GM23338 (cell line): ENCODE measurements at regions not wholly inside any gene's neighbourhood (a gene's known extent, or its start where the extent isn't known, plus 50 kb on each side); places are given as distances from the start of the nearest gene placed in this dataset.

ENCODE experiments used
- ATAC-seq: fragments of 200-7000 bp; cut with Tn5 transposase; 3 replicates; pipeline ENCODE4 v1.9.1; 2020
- DNase-seq: peaks from one replicate; pipeline ENCODE4 v3.0.0-alpha.2; 2015; ENCODE audit warnings: low spot score
- H2AFZ ChIP-seq: fragments of 200-600 bp; sonication (generic); 2 replicates; pipeline ENCODE4 v1.8.0; 2016; ENCODE audit warnings: antibody characterized with exemption, mild to moderate bottlenecking, moderate library complexity
- H3F3A ChIP-seq: fragments of 200-600 bp; sonication (generic); replicated peaks from 2 replicates; pipeline ENCODE4 v1.8.0; 2017; ENCODE audit warnings: antibody characterized with exemption, mixed run types, low read depth
- H3K27ac ChIP-seq: fragments of 200-600 bp; sonication (generic); 2 replicates; pipeline ENCODE4 v1.6.1; 2016; ENCODE audit warnings: low read depth
- H3K27me3 ChIP-seq: fragments of 200-600 bp; sonication (generic); 2 replicates; pipeline ENCODE4 v1.8.0; 2016; ENCODE audit warnings: mild to moderate bottlenecking, mixed run types, moderate library complexity; ENCODE audit not compliant: insufficient read depth
- H3K36me3 ChIP-seq: fragments of 200-600 bp; sonication (generic); 2 replicates; pipeline ENCODE4 v1.8.0; 2016; ENCODE audit warnings: mild to moderate bottlenecking; ENCODE audit not compliant: insufficient read depth
- H3K4me1 ChIP-seq: fragments of 200-600 bp; sonication (generic); 2 replicates; pipeline ENCODE4 v1.8.0; 2016; ENCODE audit warnings: mild to moderate bottlenecking, moderate library complexity; ENCODE audit not compliant: insufficient read depth
- H3K4me2 ChIP-seq: fragments of 200-600 bp; sonication (generic); 2 replicates; pipeline ENCODE4 v1.7.1; 2017; ENCODE audit warnings: mixed run types
- H3K4me3 ChIP-seq: fragments of 200-600 bp; sonication (generic); 2 replicates; pipeline ENCODE4 v1.6.1; 2016; ENCODE audit warnings: mixed run types
- H3K79me2 ChIP-seq: fragments of 200-600 bp; sonication (generic); replicated peaks from 2 replicates; pipeline ENCODE4 v1.8.0; 2017; ENCODE audit warnings: mild to moderate bottlenecking; ENCODE audit not compliant: insufficient read depth
- H3K9me2 ChIP-seq: fragments of 200-600 bp; sonication (generic); 2 replicates; pipeline ENCODE4 v1.8.0; 2017; ENCODE audit not compliant: insufficient read depth
- H4K20me1 ChIP-seq: fragments of 200-600 bp; sonication (generic); replicated peaks from 2 replicates; pipeline ENCODE4 v1.8.0; 2017; ENCODE audit warnings: mild to moderate bottlenecking; ENCODE audit not compliant: insufficient read depth
- H3K27ac Mint-ChIP-seq: 2 replicates; pipeline ENCODE4 v1.8.0; 2020; ENCODE audit warnings: inconsistent platforms, mild to moderate bottlenecking, moderate library complexity, mixed read lengths
- H3K27me3 Mint-ChIP-seq: 3 replicates; pipeline ENCODE4 v1.8.0; 2022; ENCODE audit warnings: low read depth, mild to moderate bottlenecking, moderate library complexity, mixed read lengths, inconsistent platforms; ENCODE audit not compliant: insufficient read depth, poor library complexity
- H3K36me3 Mint-ChIP-seq: 3 replicates; pipeline ENCODE4 v1.8.0; 2021; ENCODE audit warnings: low read depth, mild to moderate bottlenecking, inconsistent platforms, moderate library complexity, mixed read lengths
- H3K4me1 Mint-ChIP-seq: 3 replicates; pipeline ENCODE4 v1.8.0; 2020; ENCODE audit warnings: mild to moderate bottlenecking, inconsistent platforms, mixed read lengths
- H3K4me3 Mint-ChIP-seq: 3 replicates; pipeline ENCODE4 v1.8.0; 2021; ENCODE audit warnings: moderate library complexity, mild to moderate bottlenecking, inconsistent platforms, mixed read lengths
- H3K9me3 Mint-ChIP-seq: 3 replicates; pipeline ENCODE4 v1.8.0; 2020; ENCODE audit warnings: moderate library complexity, mild to moderate bottlenecking, inconsistent platforms, mixed read lengths
- CREB1 ChIP-seq: fragments of 250-450 bp; sonication (Bioruptor Pico); IDR thresholded peaks from 2 replicates; pipeline ENCODE4 v1.5.0; 2020; ENCODE audit warnings: low read depth, mild to moderate bottlenecking, moderate library complexity
- NANOG ChIP-seq: IDR thresholded peaks from 2 replicates; pipeline ENCODE4 v1.6.1; 2016; ENCODE audit warnings: antibody characterized with exemption, borderline replicate concordance
- STAT1 ChIP-seq: IDR thresholded peaks from one replicate; pipeline ENCODE4 v1.6.1; 2016; ENCODE audit warnings: antibody characterized with exemption; ENCODE audit not compliant: unreplicated experiment
- ZNF114 ChIP-seq: fragments of 250-450 bp; sonication (Bioruptor Pico); IDR thresholded peaks from 2 replicates; pipeline ENCODE4 v1.5.0; 2020; ENCODE audit warnings: mild to moderate bottlenecking, moderate library complexity
- TF ChIP-seq, protein P1 (sequence below): IDR thresholded peaks from one replicate; pipeline ENCODE4 v1.6.1; 2018; ENCODE audit warnings: antibody characterized with exemption; ENCODE audit not compliant: unreplicated experiment
- TF ChIP-seq, protein P2 (sequence below): fragments of 250-450 bp; sonication (Bioruptor Pico); IDR thresholded peaks from 2 replicates; pipeline ENCODE4 v1.5.0; 2020; ENCODE audit warnings: mild to moderate bottlenecking, moderate library complexity
- TF ChIP-seq, protein P3 (sequence below): IDR thresholded peaks from 2 replicates; pipeline ENCODE4 v1.6.1; 2016; ENCODE audit warnings: antibody characterized with exemption
- TF ChIP-seq, protein P4 (sequence below), 2 experiments: fragments of 200-600 bp in 1 of 2; sonication (generic) in 1 of 2; conservative IDR thresholded peaks; 2 replicates each; pipeline versions ENCODE4 v1.5.1 to v1.6.1; 2016 to 2017; ENCODE audit warnings: antibody characterized with exemption in 2 of 2, low read depth in 2 of 2, mild to moderate bottlenecking in 2 of 2, moderate library complexity in 1 of 2

DNA sequence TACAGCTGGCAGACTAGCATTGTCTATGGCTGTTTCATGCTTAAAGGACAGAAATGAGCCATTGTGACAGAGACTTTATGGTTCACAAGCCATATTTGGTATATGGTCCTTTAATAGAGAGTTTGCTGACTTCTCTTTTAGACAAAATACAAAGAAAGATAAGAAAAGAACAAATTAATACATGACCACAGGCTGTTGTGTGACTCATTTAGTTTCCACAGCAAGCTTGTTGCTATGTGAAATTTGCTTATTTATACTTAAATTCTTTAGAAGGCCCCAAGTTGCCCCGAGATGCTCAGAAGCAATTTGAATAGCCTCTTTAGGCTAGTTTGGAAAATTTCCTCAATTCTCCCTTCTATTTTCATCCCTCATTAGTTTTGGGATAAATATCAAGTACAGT lies 315.3 kb upstream of the RPS23 start:
- no peaks in the 10 kb centered on the region for H3K27me3 ChIP-seq
- H3K4me1 ChIP-seq, result peaks cover 20% of the 10 kb centered on the region
- TF ChIP-seq ZNF114 (CRISPR knock-in tag) (no peak), CREB1 (CRISPR knock-in tag) (no peak), NANOG (no peak), STAT1 (no peak)
- TF ChIP-seq, protein P1, sequence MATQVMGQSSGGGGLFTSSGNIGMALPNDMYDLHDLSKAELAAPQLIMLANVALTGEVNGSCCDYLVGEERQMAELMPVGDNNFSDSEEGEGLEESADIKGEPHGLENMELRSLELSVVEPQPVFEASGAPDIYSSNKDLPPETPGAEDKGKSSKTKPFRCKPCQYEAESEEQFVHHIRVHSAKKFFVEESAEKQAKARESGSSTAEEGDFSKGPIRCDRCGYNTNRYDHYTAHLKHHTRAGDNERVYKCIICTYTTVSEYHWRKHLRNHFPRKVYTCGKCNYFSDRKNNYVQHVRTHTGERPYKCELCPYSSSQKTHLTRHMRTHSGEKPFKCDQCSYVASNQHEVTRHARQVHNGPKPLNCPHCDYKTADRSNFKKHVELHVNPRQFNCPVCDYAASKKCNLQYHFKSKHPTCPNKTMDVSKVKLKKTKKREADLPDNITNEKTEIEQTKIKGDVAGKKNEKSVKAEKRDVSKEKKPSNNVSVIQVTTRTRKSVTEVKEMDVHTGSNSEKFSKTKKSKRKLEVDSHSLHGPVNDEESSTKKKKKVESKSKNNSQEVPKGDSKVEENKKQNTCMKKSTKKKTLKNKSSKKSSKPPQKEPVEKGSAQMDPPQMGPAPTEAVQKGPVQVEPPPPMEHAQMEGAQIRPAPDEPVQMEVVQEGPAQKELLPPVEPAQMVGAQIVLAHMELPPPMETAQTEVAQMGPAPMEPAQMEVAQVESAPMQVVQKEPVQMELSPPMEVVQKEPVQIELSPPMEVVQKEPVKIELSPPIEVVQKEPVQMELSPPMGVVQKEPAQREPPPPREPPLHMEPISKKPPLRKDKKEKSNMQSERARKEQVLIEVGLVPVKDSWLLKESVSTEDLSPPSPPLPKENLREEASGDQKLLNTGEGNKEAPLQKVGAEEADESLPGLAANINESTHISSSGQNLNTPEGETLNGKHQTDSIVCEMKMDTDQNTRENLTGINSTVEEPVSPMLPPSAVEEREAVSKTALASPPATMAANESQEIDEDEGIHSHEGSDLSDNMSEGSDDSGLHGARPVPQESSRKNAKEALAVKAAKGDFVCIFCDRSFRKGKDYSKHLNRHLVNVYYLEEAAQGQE, result no peak
- TF ChIP-seq, protein P2, sequence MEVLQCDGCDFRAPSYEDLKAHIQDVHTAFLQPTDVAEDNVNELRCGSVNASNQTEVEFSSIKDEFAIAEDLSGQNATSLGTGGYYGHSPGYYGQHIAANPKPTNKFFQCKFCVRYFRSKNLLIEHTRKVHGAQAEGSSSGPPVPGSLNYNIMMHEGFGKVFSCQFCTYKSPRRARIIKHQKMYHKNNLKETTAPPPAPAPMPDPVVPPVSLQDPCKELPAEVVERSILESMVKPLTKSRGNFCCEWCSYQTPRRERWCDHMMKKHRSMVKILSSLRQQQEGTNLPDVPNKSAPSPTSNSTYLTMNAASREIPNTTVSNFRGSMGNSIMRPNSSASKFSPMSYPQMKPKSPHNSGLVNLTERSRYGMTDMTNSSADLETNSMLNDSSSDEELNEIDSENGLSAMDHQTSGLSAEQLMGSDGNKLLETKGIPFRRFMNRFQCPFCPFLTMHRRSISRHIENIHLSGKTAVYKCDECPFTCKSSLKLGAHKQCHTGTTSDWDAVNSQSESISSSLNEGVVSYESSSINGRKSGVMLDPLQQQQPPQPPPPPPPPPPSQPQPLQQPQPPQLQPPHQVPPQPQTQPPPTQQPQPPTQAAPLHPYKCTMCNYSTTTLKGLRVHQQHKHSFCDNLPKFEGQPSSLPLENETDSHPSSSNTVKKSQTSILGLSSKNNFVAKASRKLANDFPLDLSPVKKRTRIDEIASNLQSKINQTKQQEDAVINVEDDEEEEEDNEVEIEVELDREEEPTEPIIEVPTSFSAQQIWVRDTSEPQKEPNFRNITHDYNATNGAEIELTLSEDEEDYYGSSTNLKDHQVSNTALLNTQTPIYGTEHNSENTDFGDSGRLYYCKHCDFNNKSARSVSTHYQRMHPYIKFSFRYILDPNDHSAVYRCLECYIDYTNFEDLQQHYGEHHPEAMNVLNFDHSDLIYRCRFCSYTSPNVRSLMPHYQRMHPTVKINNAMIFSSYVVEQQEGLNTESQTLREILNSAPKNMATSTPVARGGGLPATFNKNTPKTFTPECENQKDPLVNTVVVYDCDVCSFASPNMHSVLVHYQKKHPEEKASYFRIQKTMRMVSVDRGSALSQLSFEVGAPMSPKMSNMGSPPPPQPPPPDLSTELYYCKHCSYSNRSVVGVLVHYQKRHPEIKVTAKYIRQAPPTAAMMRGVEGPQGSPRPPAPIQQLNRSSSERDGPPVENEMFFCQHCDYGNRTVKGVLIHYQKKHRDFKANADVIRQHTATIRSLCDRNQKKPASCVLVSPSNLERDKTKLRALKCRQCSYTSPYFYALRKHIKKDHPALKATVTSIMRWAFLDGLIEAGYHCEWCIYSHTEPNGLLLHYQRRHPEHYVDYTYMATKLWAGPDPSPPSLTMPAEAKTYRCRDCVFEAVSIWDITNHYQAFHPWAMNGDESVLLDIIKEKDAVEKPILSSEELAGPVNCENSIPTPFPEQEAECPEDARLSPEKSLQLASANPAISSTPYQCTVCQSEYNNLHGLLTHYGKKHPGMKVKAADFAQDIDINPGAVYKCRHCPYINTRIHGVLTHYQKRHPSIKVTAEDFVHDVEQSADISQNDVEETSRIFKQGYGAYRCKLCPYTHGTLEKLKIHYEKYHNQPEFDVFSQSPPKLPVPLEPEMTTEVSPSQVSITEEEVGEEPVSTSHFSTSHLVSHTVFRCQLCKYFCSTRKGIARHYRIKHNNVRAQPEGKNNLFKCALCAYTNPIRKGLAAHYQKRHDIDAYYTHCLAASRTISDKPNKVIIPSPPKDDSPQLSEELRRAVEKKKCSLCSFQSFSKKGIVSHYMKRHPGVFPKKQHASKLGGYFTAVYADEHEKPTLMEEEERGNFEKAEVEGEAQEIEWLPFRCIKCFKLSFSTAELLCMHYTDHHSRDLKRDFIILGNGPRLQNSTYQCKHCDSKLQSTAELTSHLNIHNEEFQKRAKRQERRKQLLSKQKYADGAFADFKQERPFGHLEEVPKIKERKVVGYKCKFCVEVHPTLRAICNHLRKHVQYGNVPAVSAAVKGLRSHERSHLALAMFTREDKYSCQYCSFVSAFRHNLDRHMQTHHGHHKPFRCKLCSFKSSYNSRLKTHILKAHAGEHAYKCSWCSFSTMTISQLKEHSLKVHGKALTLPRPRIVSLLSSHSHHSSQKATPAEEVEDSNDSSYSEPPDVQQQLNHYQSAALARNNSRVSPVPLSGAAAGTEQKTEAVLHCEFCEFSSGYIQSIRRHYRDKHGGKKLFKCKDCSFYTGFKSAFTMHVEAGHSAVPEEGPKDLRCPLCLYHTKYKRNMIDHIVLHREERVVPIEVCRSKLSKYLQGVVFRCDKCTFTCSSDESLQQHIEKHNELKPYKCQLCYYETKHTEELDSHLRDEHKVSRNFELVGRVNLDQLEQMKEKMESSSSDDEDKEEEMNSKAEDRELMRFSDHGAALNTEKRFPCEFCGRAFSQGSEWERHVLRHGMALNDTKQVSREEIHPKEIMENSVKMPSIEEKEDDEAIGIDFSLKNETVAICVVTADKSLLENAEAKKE (CRISPR knock-in tag), result no peak
- TF ChIP-seq, protein P3, sequence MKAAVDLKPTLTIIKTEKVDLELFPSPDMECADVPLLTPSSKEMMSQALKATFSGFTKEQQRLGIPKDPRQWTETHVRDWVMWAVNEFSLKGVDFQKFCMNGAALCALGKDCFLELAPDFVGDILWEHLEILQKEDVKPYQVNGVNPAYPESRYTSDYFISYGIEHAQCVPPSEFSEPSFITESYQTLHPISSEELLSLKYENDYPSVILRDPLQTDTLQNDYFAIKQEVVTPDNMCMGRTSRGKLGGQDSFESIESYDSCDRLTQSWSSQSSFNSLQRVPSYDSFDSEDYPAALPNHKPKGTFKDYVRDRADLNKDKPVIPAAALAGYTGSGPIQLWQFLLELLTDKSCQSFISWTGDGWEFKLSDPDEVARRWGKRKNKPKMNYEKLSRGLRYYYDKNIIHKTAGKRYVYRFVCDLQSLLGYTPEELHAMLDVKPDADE, result no peak
- TF ChIP-seq, protein P4, sequence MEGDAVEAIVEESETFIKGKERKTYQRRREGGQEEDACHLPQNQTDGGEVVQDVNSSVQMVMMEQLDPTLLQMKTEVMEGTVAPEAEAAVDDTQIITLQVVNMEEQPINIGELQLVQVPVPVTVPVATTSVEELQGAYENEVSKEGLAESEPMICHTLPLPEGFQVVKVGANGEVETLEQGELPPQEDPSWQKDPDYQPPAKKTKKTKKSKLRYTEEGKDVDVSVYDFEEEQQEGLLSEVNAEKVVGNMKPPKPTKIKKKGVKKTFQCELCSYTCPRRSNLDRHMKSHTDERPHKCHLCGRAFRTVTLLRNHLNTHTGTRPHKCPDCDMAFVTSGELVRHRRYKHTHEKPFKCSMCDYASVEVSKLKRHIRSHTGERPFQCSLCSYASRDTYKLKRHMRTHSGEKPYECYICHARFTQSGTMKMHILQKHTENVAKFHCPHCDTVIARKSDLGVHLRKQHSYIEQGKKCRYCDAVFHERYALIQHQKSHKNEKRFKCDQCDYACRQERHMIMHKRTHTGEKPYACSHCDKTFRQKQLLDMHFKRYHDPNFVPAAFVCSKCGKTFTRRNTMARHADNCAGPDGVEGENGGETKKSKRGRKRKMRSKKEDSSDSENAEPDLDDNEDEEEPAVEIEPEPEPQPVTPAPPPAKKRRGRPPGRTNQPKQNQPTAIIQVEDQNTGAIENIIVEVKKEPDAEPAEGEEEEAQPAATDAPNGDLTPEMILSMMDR (conservative IDR thresholded peaks at IDR 0.05; ENCODE audit: low read depth in 2 of 2), result no peak
- no peaks in the 10 kb centered on the region for H3K79me2 ChIP-seq
- peaks cover 36% of the 10 kb centered on the region for H3K4me1 Mint-ChIP-seq
- no peak overlapping the region for H3K4me2 ChIP-seq
- peaks cover 31% of the 10 kb centered on the region for H3K36me3 Mint-ChIP-seq
- peaks cover 5% of the 10 kb centered on the region for H3K36me3 ChIP-seq
- H2AFZ ChIP-seq, result no peak overlapping the region
- H3K9me3 Mint-ChIP-seq, result peaks cover 32% of the 10 kb centered on the region
- no peak overlapping the region for H3K4me3 ChIP-seq
- ATAC-seq (no peak), DNase-seq (no peak)
- H3K4me3 Mint-ChIP-seq, result no peak overlapping the region
- peaks cover 3% of the 10 kb centered on the region for H3K27me3 Mint-ChIP-seq
- no peaks in the 10 kb centered on the region for H4K20me1 ChIP-seq
- peaks cover 4% of the 10 kb centered on the region for H3K9me2 ChIP-seq
- no peak overlapping the region for H3K27ac Mint-ChIP-seq
- H3K27ac ChIP-seq, result no peak overlapping the region
- H3F3A ChIP-seq, result no peaks in the 10 kb centered on the region
